ENCODE measurements at regions not wholly inside any gene's neighbourhood (a gene's known extent, or its start where the extent isn't known, plus 50 kb on each side); places are given as distances from the start of the nearest gene placed in this dataset.

GRCh38 chr1:71179997-71180396, 99.2 kb upstream of the ZRANB2 start:
- Histone ChIP-seq H3K4me1 (ENCODE audit: control insufficient read depth in 2 of 2, insufficient read depth in 2 of 2, low read length in 2 of 2) (no peaks in the 10 kb centered on the region), H3K36me3 (ENCODE audit: control insufficient read depth in 2 of 2, insufficient read depth in 2 of 2, low read length in 1 of 2) (no peaks in the 10 kb centered on the region), H3K9me3 (ENCODE audit: control insufficient read depth in 2 of 2, insufficient read depth in 1 of 2, low read length in 1 of 2) (no peaks in the 10 kb centered on the region), H3K27ac (ENCODE audit: low read depth in 1 of 2, low read length in 1 of 2) (no peak overlapping the region), H3K27me3 (ENCODE audit: control insufficient read depth in 2 of 2, insufficient read depth in 1 of 2, low read length in 1 of 2) (no peaks in the 10 kb centered on the region), H3K4me3 (ENCODE audit: low read length in 2 of 2) (no peak overlapping the region)
- DNase-seq (ENCODE audit: low read depth in 6 of 9, low spot score in 9 of 9): no peak

DNA sequence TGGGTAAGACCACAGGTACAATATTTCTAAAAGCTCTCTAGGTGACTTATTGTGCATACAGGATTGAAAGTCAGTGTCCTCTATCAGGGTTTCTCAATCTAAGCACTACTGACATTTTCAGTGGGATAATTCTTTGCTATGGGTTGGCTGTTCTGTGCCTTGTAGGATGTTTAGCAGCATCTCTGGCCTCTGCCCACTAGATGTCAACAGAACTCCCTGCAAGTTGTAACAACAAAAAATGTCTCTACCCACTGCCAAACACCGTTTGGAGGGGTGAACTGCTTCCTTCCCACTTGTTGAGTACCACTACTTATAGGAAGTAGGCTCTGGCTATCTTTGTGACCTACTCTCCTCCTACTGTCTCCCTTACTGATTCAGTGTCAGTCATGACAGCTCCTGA, 90.1 kb upstream of the ZRANB2 start:
- Histone ChIP-seq H3K4me3 (ENCODE audit: low read length in 2 of 2) (no peak overlapping the region), H3K36me3 (ENCODE audit: control insufficient read depth in 2 of 2, insufficient read depth in 2 of 2, low read length in 1 of 2) (no peaks in the 10 kb centered on the region), H3K9me3 (ENCODE audit: control insufficient read depth in 2 of 2, insufficient read depth in 1 of 2, low read length in 1 of 2) (peaks cover 0 to 5% of the 10 kb centered on the region in 2 donors), H3K27ac (ENCODE audit: low read depth in 1 of 2, low read length in 1 of 2) (no peak overlapping the region), H3K4me1 (ENCODE audit: control insufficient read depth in 2 of 2, insufficient read depth in 2 of 2, low read length in 2 of 2) (no peaks in the 10 kb centered on the region), H3K27me3 (ENCODE audit: control insufficient read depth in 2 of 2, insufficient read depth in 1 of 2, low read length in 1 of 2) (no peaks in the 10 kb centered on the region)
- 29% methylated on average over 1 of the region's 1 CpG for WGBS
- no peak for DNase-seq (ENCODE audit: low read depth in 6 of 9, low spot score in 9 of 9)

GRCh38 chr1:71167505-71167904, 86.7 kb upstream of the ZRANB2 start:
- no peaks in the 10 kb centered on the region for H3K4me1 ChIP-seq (ENCODE audit: control insufficient read depth in 2 of 2, insufficient read depth in 2 of 2, low read length in 2 of 2)
- H3K4me3 ChIP-seq (ENCODE audit: low read length in 2 of 2): no peak overlapping the region
- H3K36me3 ChIP-seq (ENCODE audit: control insufficient read depth in 2 of 2, insufficient read depth in 2 of 2, low read length in 1 of 2): no peaks in the 10 kb centered on the region
- no peak for DNase-seq (ENCODE audit: low read depth in 6 of 9, low spot score in 9 of 9)
- no peaks in the 10 kb centered on the region for H3K9me3 ChIP-seq (ENCODE audit: control insufficient read depth in 2 of 2, insufficient read depth in 1 of 2, low read length in 1 of 2)
- H3K27me3 ChIP-seq (ENCODE audit: control insufficient read depth in 2 of 2, insufficient read depth in 1 of 2, low read length in 1 of 2): no peaks in the 10 kb centered on the region
- 94% methylated on average over 2 of the region's 2 CpGs for WGBS
- no peak overlapping the region for H3K27ac ChIP-seq (ENCODE audit: low read depth in 1 of 2, low read length in 1 of 2)

- no peaks in the 10 kb centered on the region for H3K9me3 ChIP-seq (ENCODE audit: control insufficient read depth in 2 of 2, insufficient read depth in 1 of 2, low read length in 1 of 2)
- DNase-seq (ENCODE audit: low read depth in 6 of 9, low spot score in 9 of 9): no peak
- H3K4me3 ChIP-seq (ENCODE audit: low read length in 2 of 2): no peak overlapping the region
- H3K27ac ChIP-seq (ENCODE audit: low read depth in 1 of 2, low read length in 1 of 2): no peak overlapping the region
- 94% methylated on average over 4 of the region's 4 CpGs for WGBS
- no peaks in the 10 kb centered on the region for H3K4me1 ChIP-seq (ENCODE audit: control insufficient read depth in 2 of 2, insufficient read depth in 2 of 2, low read length in 2 of 2)
- no peaks in the 10 kb centered on the region for H3K36me3 ChIP-seq (ENCODE audit: control insufficient read depth in 2 of 2, insufficient read depth in 2 of 2, low read length in 1 of 2)
- no peaks in the 10 kb centered on the region for H3K27me3 ChIP-seq (ENCODE audit: control insufficient read depth in 2 of 2, insufficient read depth in 1 of 2, low read length in 1 of 2)
Measured at GRCh38 chr1:71166178-71167173, 85.6 kb upstream of the ZRANB2 start.

- Histone ChIP-seq H3K27me3 (ENCODE audit: control insufficient read depth in 2 of 2, insufficient read depth in 1 of 2, low read length in 1 of 2) (no peaks in the 10 kb centered on the region), H3K27ac (ENCODE audit: low read depth in 1 of 2, low read length in 1 of 2) (no peak overlapping the region), H3K4me1 (ENCODE audit: control insufficient read depth in 2 of 2, insufficient read depth in 2 of 2, low read length in 2 of 2) (no peaks in the 10 kb centered on the region), H3K4me3 (ENCODE audit: low read length in 2 of 2) (no peak overlapping the region), H3K36me3 (ENCODE audit: control insufficient read depth in 2 of 2, insufficient read depth in 2 of 2, low read length in 1 of 2) (no peaks in the 10 kb centered on the region), H3K9me3 (ENCODE audit: control insufficient read depth in 2 of 2, insufficient read depth in 1 of 2, low read length in 1 of 2) (no peaks in the 10 kb centered on the region)
- no peak for DNase-seq (ENCODE audit: low read depth in 6 of 9, low spot score in 9 of 9)
- WGBS: 91% methylated on average over 2 of the region's 2 CpGs
Measured at GRCh38 chr1:71157715-71158114, 76.9 kb upstream of the ZRANB2 start.

DNA sequence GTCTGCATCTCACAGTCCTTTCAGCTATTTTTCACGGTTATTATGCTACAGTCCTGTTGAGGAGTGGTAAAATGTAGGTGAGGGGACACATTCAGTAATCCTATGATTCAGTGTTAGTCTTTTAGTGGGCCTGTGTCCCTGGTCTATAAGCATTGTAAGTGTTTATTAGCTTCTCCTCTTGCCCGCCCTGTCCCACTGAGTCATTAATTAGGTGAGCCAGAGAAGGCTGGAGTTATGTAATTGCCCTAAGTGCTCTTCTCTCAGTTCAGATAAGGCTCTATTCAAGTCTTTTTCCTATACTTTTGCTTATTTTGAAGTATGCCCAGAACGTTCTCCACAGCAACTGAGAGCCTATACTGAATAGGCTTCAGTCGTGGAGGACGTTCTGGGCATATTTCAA, 76.3 kb upstream of the ZRANB2 start:
- H3K4me3 ChIP-seq (ENCODE audit: low read length in 2 of 2): no peak overlapping the region
- no peak overlapping the region for H3K27ac ChIP-seq (ENCODE audit: low read depth in 1 of 2, low read length in 1 of 2)
- 86% methylated on average over 5 of the region's 5 CpGs for whole genome bisulfite sequencing
- no peak for DNase-seq (ENCODE audit: low read depth in 6 of 9, low spot score in 9 of 9)
- no peaks in the 10 kb centered on the region for H3K4me1 ChIP-seq (ENCODE audit: control insufficient read depth in 2 of 2, insufficient read depth in 2 of 2, low read length in 2 of 2)
- H3K9me3 ChIP-seq (ENCODE audit: control insufficient read depth in 2 of 2, insufficient read depth in 1 of 2, low read length in 1 of 2): no peaks in the 10 kb centered on the region
- H3K27me3 ChIP-seq (ENCODE audit: control insufficient read depth in 2 of 2, insufficient read depth in 1 of 2, low read length in 1 of 2): no peaks in the 10 kb centered on the region
- no peaks in the 10 kb centered on the region for H3K36me3 ChIP-seq (ENCODE audit: control insufficient read depth in 2 of 2, insufficient read depth in 2 of 2, low read length in 1 of 2)

GRCh38 chr1:71156590-71156989, 75.8 kb upstream of the ZRANB2 start:
- DNase-seq (ENCODE audit: low read depth in 6 of 9, low spot score in 9 of 9): no peak
- no peaks in the 10 kb centered on the region for H3K36me3 ChIP-seq (ENCODE audit: control insufficient read depth in 2 of 2, insufficient read depth in 2 of 2, low read length in 1 of 2)

GRCh38 chr1:71154429-71154828, 73.6 kb upstream of the ZRANB2 start:
- H3K9me3 ChIP-seq (ENCODE audit: control insufficient read depth in 2 of 2, insufficient read depth in 1 of 2, low read length in 1 of 2): no peaks in the 10 kb centered on the region
- H3K27me3 ChIP-seq (ENCODE audit: control insufficient read depth in 2 of 2, insufficient read depth in 1 of 2, low read length in 1 of 2): no peaks in the 10 kb centered on the region
- no peak overlapping the region for H3K4me3 ChIP-seq (ENCODE audit: low read length in 2 of 2)
- no peak for DNase-seq (ENCODE audit: low read depth in 6 of 9, low spot score in 9 of 9)
- H3K4me1 ChIP-seq (ENCODE audit: control insufficient read depth in 2 of 2, insufficient read depth in 2 of 2, low read length in 2 of 2): no peaks in the 10 kb centered on the region
- 99% methylated on average over 3 of the region's 3 CpGs for WGBS
- no peak overlapping the region for H3K27ac ChIP-seq (ENCODE audit: low read depth in 1 of 2, low read length in 1 of 2)
- H3K36me3 ChIP-seq (ENCODE audit: control insufficient read depth in 2 of 2, insufficient read depth in 2 of 2, low read length in 1 of 2): no peaks in the 10 kb centered on the region

More at GRCh38 chr1:71156590-71156989, 75.8 kb upstream of the ZRANB2 start:
- Histone ChIP-seq H3K4me1 (ENCODE audit: control insufficient read depth in 2 of 2, insufficient read depth in 2 of 2, low read length in 2 of 2) (no peaks in the 10 kb centered on the region), H3K4me3 (ENCODE audit: low read length in 2 of 2) (no peak overlapping the region), H3K27me3 (ENCODE audit: control insufficient read depth in 2 of 2, insufficient read depth in 1 of 2, low read length in 1 of 2) (no peaks in the 10 kb centered on the region), H3K9me3 (ENCODE audit: control insufficient read depth in 2 of 2, insufficient read depth in 1 of 2, low read length in 1 of 2) (no peaks in the 10 kb centered on the region), H3K27ac (ENCODE audit: low read depth in 1 of 2, low read length in 1 of 2) (no peak overlapping the region)
- 96% methylated on average over 2 of the region's 2 CpGs for WGBS

GRCh38 chr1:71153826-71154225, 73.0 kb upstream of the ZRANB2 start:
- Histone ChIP-seq H3K36me3 (ENCODE audit: control insufficient read depth in 2 of 2, insufficient read depth in 2 of 2, low read length in 1 of 2) (no peaks in the 10 kb centered on the region), H3K9me3 (ENCODE audit: control insufficient read depth in 2 of 2, insufficient read depth in 1 of 2, low read length in 1 of 2) (no peaks in the 10 kb centered on the region), H3K27ac (ENCODE audit: low read depth in 1 of 2, low read length in 1 of 2) (no peak overlapping the region), H3K27me3 (ENCODE audit: control insufficient read depth in 2 of 2, insufficient read depth in 1 of 2, low read length in 1 of 2) (no peaks in the 10 kb centered on the region), H3K4me3 (ENCODE audit: low read length in 2 of 2) (no peak overlapping the region), H3K4me1 (ENCODE audit: control insufficient read depth in 2 of 2, insufficient read depth in 2 of 2, low read length in 2 of 2) (no peaks in the 10 kb centered on the region)
- 91% methylated on average over 2 of the region's 2 CpGs for WGBS
- no peak for DNase-seq (ENCODE audit: low read depth in 6 of 9, low spot score in 9 of 9)

All from thymus (tissue), 11 donors.